ENCODE measurements at regions not wholly inside any gene's neighbourhood (a gene's known extent, or its start where the extent isn't known, plus 50 kb on each side); places are given as distances from the start of the nearest gene placed in this dataset.
A peak's percentile ranks its signal among the peaks of the same experiment; 100 is the strongest.

- Histone ChIP-seq H3K23me2 (ENCODE audit: insufficient read length, low read depth, low read length, poor library complexity, severe bottlenecking) (no peaks in the 10 kb centered on the region), H3K27me3 (ENCODE audit: insufficient read depth, low read length) (no peaks in the 10 kb centered on the region), H4K5ac (ENCODE audit: insufficient read length, low read depth, low read length) (no peak overlapping the region), H3K56ac (ENCODE audit: insufficient read length, low read depth, low read length) (no peak overlapping the region), H3K79me2 (ENCODE audit: insufficient read depth, low read length) (no peaks in the 10 kb centered on the region), H4K8ac (replicated peaks; ENCODE audit: insufficient read length, low read depth, low read length) (no peak overlapping the region), H4K91ac (ENCODE audit: insufficient read length, low read depth, low read length) (no peak overlapping the region), H2BK20ac (ENCODE audit: low read depth, low read length, poor library complexity, severe bottlenecking) (no peak overlapping the region), H2BK12ac (ENCODE audit: insufficient read length, low read depth, low read length) (no peak overlapping the region), H3K27ac (ENCODE audit: insufficient read length, low read depth, low read length) (no peak overlapping the region), H3K4ac (ENCODE audit: low read depth, low read length) (no peak overlapping the region), H3K23ac (ENCODE audit: insufficient read length, low read depth, low read length) (no peak overlapping the region), H3K4me2 (ENCODE audit: insufficient read depth, insufficient read length, low read length) (no peak overlapping the region), H2AFZ (ENCODE audit: low read length) (no peak overlapping the region), H2AK5ac (ENCODE audit: insufficient read length, low read length) (no peak overlapping the region), H2BK15ac (ENCODE audit: low read depth, low read length) (no peak overlapping the region), H3T11ph (ENCODE audit: low read length) (no peak overlapping the region), H2BK5ac (ENCODE audit: insufficient read length, low read length) (no peak overlapping the region), H4K20me1 (ENCODE audit: control insufficient read depth, insufficient read depth, insufficient read length) (no peaks in the 10 kb centered on the region), H2BK120ac (ENCODE audit: low read depth, low read length, poor library complexity, severe bottlenecking) (no peak overlapping the region), H3K9ac (ENCODE audit: extremely low read depth, insufficient read length, low read length) (no peak overlapping the region), H3K14ac (ENCODE audit: insufficient read depth, low read length) (no peak overlapping the region), H3K4me1 (ENCODE audit: insufficient read depth, low read length) (peaks cover 4% of the 10 kb centered on the region; the same call in 1 of the 2 replicates), H3K79me1 (ENCODE audit: insufficient read depth, low read depth, low read length, poor library complexity, severe bottlenecking) (no peaks in the 10 kb centered on the region), H3K18ac (ENCODE audit: insufficient read length, low read depth, low read length) (no peak overlapping the region), H3K9me3 (ENCODE audit: control insufficient read depth, low read depth, low read length) (no peaks in the 10 kb centered on the region)
- Mint-ChIP-seq H3K27ac (peak overlapping the region in 1 of 3 experiments; percentile 89; a peak in 1 of 7 replicates), H3K4me3 (no peak overlapping the region), H3K9me3 (no peaks in the 10 kb centered on the region; a peak in 1 of 5 replicates), H3K36me3 (ENCODE audit: insufficient read depth in 1 of 3, low read depth in 3 of 3) (no peaks in the 10 kb centered on the region), H3K27me3 (ENCODE audit: low read depth) (peaks cover 39% of the 10 kb centered on the region), H3K4me1 (peaks cover 24 to 40% of the 10 kb centered on the region in 2 experiments)
- WGBS (ENCODE audit: extremely low coverage, insufficient read length, low lambda C conversion rate), result no CpG with 5 or more reads among the region's 10 CpGs
- no peak for DNase-seq
- no peak for TF ChIP-seq CTCF (conservative IDR thresholded peaks at IDR 0.05)
These were observed 220.0 kb downstream of the TEX29 start for GRCh38 chr13:111540486-111540885.
